Heart left ventricle (tissue), 16 donors: ENCODE measurements at regions not wholly inside any gene's neighbourhood (a gene's known extent, or its start where the extent isn't known, plus 50 kb on each side); places are given as distances from the start of the nearest gene placed in this dataset.
"Not testable (repeated sequence)": the region's sequence is repeated elsewhere in the genome, so short reads cannot be mapped to it uniquely, and the experiment has no call there.

Experiments used
- ATAC-seq, 4 donors: fragments of 200-7000 bp; cut with Tn5 transposase; one replicate each; pipeline ENCODE4 v1.9.1; 2020 to 2022; ENCODE audit warnings: moderate library complexity in 4 of 4, mild to moderate bottlenecking in 3 of 4, moderate number of reproducible peaks in 1 of 4
- DNase-seq, 5 donors: peaks; one replicate each; pipeline ENCODE4 v3.0.0-alpha.2; 2020
- H3K27ac ChIP-seq, 12 donors: fragments of 200-600 bp; sonication (generic) in 4 of 12; one replicate each; pipeline versions ENCODE4 v1.5.0 to v1.8.0; 2016 to 2022; ENCODE audit warnings: mild to moderate bottlenecking in 2 of 12
- H3K27me3 ChIP-seq, 9 donors: fragments of 200-600 bp; sonication (generic) in 2 of 9; one replicate each; pipeline versions ENCODE4 v1.5.1 to v1.8.0; 2016 to 2022; ENCODE audit warnings: mild to moderate bottlenecking in 3 of 9
- H3K36me3 ChIP-seq, 9 donors: fragments of 200-600 bp; sonication (generic) in 2 of 9; one replicate each; pipeline versions ENCODE4 v1.5.0 to v1.8.0; 2018 to 2022; ENCODE audit warnings: mild to moderate bottlenecking in 2 of 9
- H3K4me1 ChIP-seq, 12 donors: fragments of 200-600 bp; sonication (generic) in 4 of 12; one replicate each; pipeline versions ENCODE4 v1.5.0 to v1.8.0; 2016 to 2022; ENCODE audit warnings: mild to moderate bottlenecking in 3 of 12
- H3K4me3 ChIP-seq, 12 donors: fragments of 200-600 bp; sonication (generic) in 4 of 12; one replicate each; pipeline versions ENCODE4 v1.5.0 to v1.8.0; 2017 to 2022; ENCODE audit warnings: mild to moderate bottlenecking in 9 of 12, moderate library complexity in 4 of 12
- H3K9me3 ChIP-seq, 12 donors: fragments of 200-600 bp; sonication (generic) in 4 of 12; one replicate each; pipeline versions ENCODE4 v1.5.0 to v1.8.0; 2016 to 2022; ENCODE audit warnings: mild to moderate bottlenecking in 1 of 12
- CTCF ChIP-seq, 12 donors: fragments of 200-600 bp; sonication (generic) in 4 of 12; IDR thresholded peaks; one replicate each; pipeline versions ENCODE4 v1.5.0 to v1.8.0; 2018 to 2022; ENCODE audit warnings: antibody characterized with exemption in 12 of 12, mild to moderate bottlenecking in 5 of 12
- POLR2A ChIP-seq, 2 donors: fragments of 450-650 bp; IDR thresholded peaks; one replicate each; pipeline ENCODE4 v1.6.1; 2017; ENCODE audit warnings: antibody characterized with exemption in 2 of 2, mild to moderate bottlenecking in 2 of 2, moderate library complexity in 2 of 2
- WGBS, 4 donors: extraction: QIAGEN DNeasy Blood & Tissue Kit in 2 of 4; methylation state at CpG; one replicate each; pipeline versions ENCODE4 v1.1.5 to v1.1.7; 2013 to 2018; 5-methylcytosine and 5-hydroxymethylcytosine counted together
- intact Hi-C, 10 donors: fragments of 100-400 bp; cut with DNase I; formaldehyde crosslinking; loops; one replicate each; pipeline versions ENCODE4 v1.11.1 to v1.14.2; 2022
- donor health status: ischemic (EF 13 %, LVEDD 7.1; RV severe dilation, severe dysfunction).
- donor health status: healthy with polysubstance abuse.
- donor health status: DM: no; HTN: yes; CAD: no.
- donor health status: DM: no; HTN: no; CAD: no.
- donor health status: ischemic (EF 25% LVEDD 6.9; RV normal size, moderate dysfunction).
- donor health status: ischemic (EF 25% LVEDD 5.7; RV mildly dilated, moderate dysfunction).
- donor health status: healthy.
- donor health status: DM: yes; HTN: yes; CAD: no.
- donor health status: ischemic (EF 35%, LVEDD 5.7; RV mildly dilated, moderate dysfunction).
- donor health status: nonischemic (EF 11% LVEDD 7.7; RV severe dilation, severe dysfunction).
- donor health status: DM: yes; HTN: yes; CAD: no.
- donor health status: PGD.
- donor health status: ischemic (EF 29% LVEDD 5.4; RV normal size, mild dysfunction).
- donor health status: nonischemic (EF 23%, LVEDD 6.1; RV moderate dilation, normal function).

- DNase-seq, H3K4me1 ChIP-seq, ATAC-seq, H3K9me3 ChIP-seq, intact Hi-C loops, H3K27me3 ChIP-seq, H3K27ac ChIP-seq, H3K4me3 ChIP-seq: not testable (repeated sequence)
- 86 to 90% (median 88%) methylated on average over 4 of the region's 4 CpGs for whole genome bisulfite sequencing, 4 donors
- peaks cover 0 to 20% (median 0%) of the 10 kb centered on the region in 9 donors for H3K36me3 ChIP-seq
Measured at GRCh38 chr7:39791035-39791434, 159.0 kb upstream of the CDK13 start.

GRCh38 chr7:39791911-39792310 is 158.1 kb upstream of the CDK13 start:
- 72 to 86% (median 82%) methylated on average over 11 to 16 of the region's 16 CpGs for WGBS, 4 donors
- H3K4me1 ChIP-seq, H3K4me3 ChIP-seq, ATAC-seq, intact Hi-C loops, H3K27ac ChIP-seq, DNase-seq, H3K9me3 ChIP-seq, H3K27me3 ChIP-seq: not testable (repeated sequence)
- H3K36me3 ChIP-seq: peaks cover 0 to 20% (median 0%) of the 10 kb centered on the region in 9 donors

GRCh38 chr7:39793026-39793425 is 157.0 kb upstream of the CDK13 start:
- H3K27ac ChIP-seq, H3K4me3 ChIP-seq, intact Hi-C loops, H3K27me3 ChIP-seq, H3K4me1 ChIP-seq, H3K9me3 ChIP-seq, DNase-seq, ATAC-seq: not testable (repeated sequence)
- peaks cover 0 to 20% (median 0%) of the 10 kb centered on the region in 9 donors for H3K36me3 ChIP-seq
- WGBS, 4 donors: 91 to 95% (median 94%) methylated on average over 14 to 22 of the region's 22 CpGs

GRCh38 chr7:39793851-39794250 is 156.2 kb upstream of the CDK13 start:
- H3K4me3 ChIP-seq, H3K27ac ChIP-seq, intact Hi-C loops, ATAC-seq, H3K9me3 ChIP-seq, H3K4me1 ChIP-seq, DNase-seq, H3K27me3 ChIP-seq: not testable (repeated sequence)
- H3K36me3 ChIP-seq: peaks cover 0 to 20% (median 0%) of the 10 kb centered on the region in 9 donors
- WGBS, 4 donors: 95 to 98% (median 96%) methylated on average over 20 to 23 of the region's 23 CpGs

- WGBS, 4 donors: 84 to 100% (median 89%) methylated on average over 3 to 4 of the region's 6 CpGs; no CpG with 5 or more reads in 1 of the 4 donors
- ATAC-seq, intact Hi-C loops, DNase-seq, H3K27ac ChIP-seq, H3K4me3 ChIP-seq, H3K27me3 ChIP-seq, H3K36me3 ChIP-seq, H3K4me1 ChIP-seq, H3K9me3 ChIP-seq: not testable (repeated sequence)
Measured at GRCh38 chr7:39796947-39797346, 153.1 kb upstream of the CDK13 start.

GRCh38 chr7:39798077-39798476 is 152.0 kb upstream of the CDK13 start:
- H3K9me3 ChIP-seq, intact Hi-C loops, H3K4me3 ChIP-seq, H3K27ac ChIP-seq, H3K4me1 ChIP-seq, H3K27me3 ChIP-seq, ATAC-seq, DNase-seq, H3K36me3 ChIP-seq: not testable (repeated sequence)
- 76 to 96% (median 81%) methylated on average over 6 to 10 of the region's 10 CpGs for WGBS, 4 donors

GRCh38 chr7:39808796-39809481 is 141.1 kb upstream of the CDK13 start:
- 56 to 92% (median 83%) methylated on average over 10 of the region's 10 CpGs for WGBS, 4 donors

More at GRCh38 chr7:39808796-39809481, 141.1 kb upstream of the CDK13 start:
- H3K36me3 ChIP-seq: no peaks in the 10 kb centered on the region
- H3K27me3 ChIP-seq: no peaks in the 10 kb centered on the region
- intact Hi-C loops: no loop called here
- no peak overlapping the region for H3K4me3 ChIP-seq
- DNase-seq: no peak
- ATAC-seq: no peak
- H3K9me3 ChIP-seq: no peaks in the 10 kb centered on the region
- no peak overlapping the region for H3K27ac ChIP-seq
- TF ChIP-seq CTCF (IDR thresholded peaks at IDR 0.05) (no peak), POLR2A (IDR thresholded peaks at IDR 0.05) (no peak)
- H3K4me1 ChIP-seq: peaks cover 0 to 4% (median 0%) of the 10 kb centered on the region in 12 donors
